ENCODE measurements at regions not wholly inside any gene's neighbourhood (a gene's known extent, or its start where the extent isn't known, plus 50 kb on each side); places are given as distances from the start of the nearest gene placed in this dataset.

- H2AFZ ChIP-seq (ENCODE audit: low read length): no peak overlapping the region
- no peak overlapping the region for H3K4ac ChIP-seq (ENCODE audit: low read depth, low read length)
- H3K79me1 ChIP-seq (ENCODE audit: insufficient read depth, low read depth, low read length, poor library complexity, severe bottlenecking): no peaks in the 10 kb centered on the region
- H4K5ac ChIP-seq (ENCODE audit: insufficient read length, low read depth, low read length): no peak overlapping the region
- no peak overlapping the region for H3T11ph ChIP-seq (ENCODE audit: low read length)
- Mint-ChIP-seq H3K27me3 (ENCODE audit: low read depth) (no peaks in the 10 kb centered on the region), H3K27ac (no peak overlapping the region), H3K9me3 (no peaks in the 10 kb centered on the region; a peak in 1 of 5 replicates), H3K4me3 (no peak overlapping the region), H3K4me1 (peaks cover 2 to 6% of the 10 kb centered on the region in 2 experiments; a peak in 3 of 4 replicates), H3K36me3 (ENCODE audit: insufficient read depth in 1 of 3, low read depth in 3 of 3) (no peaks in the 10 kb centered on the region)
- no peak overlapping the region for H3K4me2 ChIP-seq (ENCODE audit: insufficient read depth, insufficient read length, low read length)
- H3K27ac ChIP-seq (ENCODE audit: insufficient read length, low read depth, low read length): no peak overlapping the region
- H2BK12ac ChIP-seq (ENCODE audit: insufficient read length, low read depth, low read length): no peak overlapping the region
- H2BK120ac ChIP-seq (ENCODE audit: low read depth, low read length, poor library complexity, severe bottlenecking): no peak overlapping the region
- no peak for DNase-seq
- no peaks in the 10 kb centered on the region for H3K4me1 ChIP-seq (ENCODE audit: insufficient read depth, low read length)
- no peaks in the 10 kb centered on the region for H3K9me3 ChIP-seq (ENCODE audit: control insufficient read depth, low read depth, low read length)
- no peaks in the 10 kb centered on the region for H3K23me2 ChIP-seq (ENCODE audit: insufficient read length, low read depth, low read length, poor library complexity, severe bottlenecking)
- H3K18ac ChIP-seq (ENCODE audit: insufficient read length, low read depth, low read length): no peak overlapping the region
- no peaks in the 10 kb centered on the region for H3K27me3 ChIP-seq (ENCODE audit: insufficient read depth, low read length)
- no CpG with 5 or more reads among the region's 3 CpGs for WGBS (ENCODE audit: extremely low coverage, insufficient read length, low lambda C conversion rate)
- no peak overlapping the region for H2BK5ac ChIP-seq (ENCODE audit: insufficient read length, low read length)
- TF ChIP-seq CTCF (conservative IDR thresholded peaks at IDR 0.05): no peak
- H4K20me1 ChIP-seq (ENCODE audit: control insufficient read depth, insufficient read depth, insufficient read length): no peaks in the 10 kb centered on the region
- H3K14ac ChIP-seq (ENCODE audit: insufficient read depth, low read length): no peak overlapping the region
- no peak overlapping the region for H3K9ac ChIP-seq (ENCODE audit: extremely low read depth, insufficient read length, low read length)
- no peaks in the 10 kb centered on the region for H3K79me2 ChIP-seq (ENCODE audit: insufficient read depth, low read length)
- no peak overlapping the region for H2AK5ac ChIP-seq (ENCODE audit: insufficient read length, low read length)
- H2BK20ac ChIP-seq (ENCODE audit: low read depth, low read length, poor library complexity, severe bottlenecking): no peak overlapping the region
- no peak overlapping the region for H4K91ac ChIP-seq (ENCODE audit: insufficient read length, low read depth, low read length)
- no peak overlapping the region for H3K23ac ChIP-seq (ENCODE audit: insufficient read length, low read depth, low read length)
- no peak overlapping the region for H4K8ac ChIP-seq (replicated peaks; ENCODE audit: insufficient read length, low read depth, low read length)
- no peak overlapping the region for H3K56ac ChIP-seq (ENCODE audit: insufficient read length, low read depth, low read length)
- no peak overlapping the region for H2BK15ac ChIP-seq (ENCODE audit: low read depth, low read length)
Measured at GRCh38 chr2:57373530-57373929, 673.1 kb upstream of the VRK2 start.

Measured in H9 (cell line).